ENCODE measurements at regions not wholly inside any gene's neighbourhood (a gene's known extent, or its start where the extent isn't known, plus 50 kb on each side); places are given as distances from the start of the nearest gene placed in this dataset.

GRCh38 chr13:44860454-44860853 lies 128.8 kb downstream of the NUFIP1 start:
- TF ChIP-seq CTCF (IDR thresholded peaks at IDR 0.05) (no peak), POLR2AphosphoS5 (IDR thresholded peaks at IDR 0.05) (no peak), POLR2A (IDR thresholded peaks at IDR 0.05) (no peak)
